ENCODE measurements at regions not wholly inside any gene's neighbourhood (a gene's known extent, or its start where the extent isn't known, plus 50 kb on each side); places are given as distances from the start of the nearest gene placed in this dataset.

DNA sequence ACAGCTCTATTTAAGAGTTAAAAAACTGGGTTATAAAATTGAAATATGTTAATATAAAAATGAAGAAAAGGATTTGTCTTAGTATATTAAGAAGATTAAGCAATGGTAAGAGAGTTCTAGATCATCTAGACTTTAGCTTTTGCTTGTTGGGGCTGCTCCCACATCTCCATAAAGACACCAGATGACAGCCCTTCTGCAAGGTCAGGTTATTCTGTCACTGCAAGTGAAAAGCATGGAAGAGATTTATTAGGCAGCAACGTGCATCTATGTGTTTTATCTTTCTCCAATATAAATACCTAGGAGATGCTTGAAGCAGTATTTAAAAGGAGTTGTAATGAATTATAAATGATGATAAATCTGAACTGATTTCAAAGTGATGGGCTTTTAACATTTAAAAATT is 1560.4 kb downstream of the AMY1C start:
- TF ChIP-seq SIN3A (IDR thresholded peaks at IDR 0.05; ENCODE audit: borderline replicate concordance, insufficient read depth, low read length) (no peak), TAF1 (IDR thresholded peaks at IDR 0.05; ENCODE audit: borderline replicate concordance, insufficient read depth, low read length) (no peak)
- TF ChIP-seq, protein P1, sequence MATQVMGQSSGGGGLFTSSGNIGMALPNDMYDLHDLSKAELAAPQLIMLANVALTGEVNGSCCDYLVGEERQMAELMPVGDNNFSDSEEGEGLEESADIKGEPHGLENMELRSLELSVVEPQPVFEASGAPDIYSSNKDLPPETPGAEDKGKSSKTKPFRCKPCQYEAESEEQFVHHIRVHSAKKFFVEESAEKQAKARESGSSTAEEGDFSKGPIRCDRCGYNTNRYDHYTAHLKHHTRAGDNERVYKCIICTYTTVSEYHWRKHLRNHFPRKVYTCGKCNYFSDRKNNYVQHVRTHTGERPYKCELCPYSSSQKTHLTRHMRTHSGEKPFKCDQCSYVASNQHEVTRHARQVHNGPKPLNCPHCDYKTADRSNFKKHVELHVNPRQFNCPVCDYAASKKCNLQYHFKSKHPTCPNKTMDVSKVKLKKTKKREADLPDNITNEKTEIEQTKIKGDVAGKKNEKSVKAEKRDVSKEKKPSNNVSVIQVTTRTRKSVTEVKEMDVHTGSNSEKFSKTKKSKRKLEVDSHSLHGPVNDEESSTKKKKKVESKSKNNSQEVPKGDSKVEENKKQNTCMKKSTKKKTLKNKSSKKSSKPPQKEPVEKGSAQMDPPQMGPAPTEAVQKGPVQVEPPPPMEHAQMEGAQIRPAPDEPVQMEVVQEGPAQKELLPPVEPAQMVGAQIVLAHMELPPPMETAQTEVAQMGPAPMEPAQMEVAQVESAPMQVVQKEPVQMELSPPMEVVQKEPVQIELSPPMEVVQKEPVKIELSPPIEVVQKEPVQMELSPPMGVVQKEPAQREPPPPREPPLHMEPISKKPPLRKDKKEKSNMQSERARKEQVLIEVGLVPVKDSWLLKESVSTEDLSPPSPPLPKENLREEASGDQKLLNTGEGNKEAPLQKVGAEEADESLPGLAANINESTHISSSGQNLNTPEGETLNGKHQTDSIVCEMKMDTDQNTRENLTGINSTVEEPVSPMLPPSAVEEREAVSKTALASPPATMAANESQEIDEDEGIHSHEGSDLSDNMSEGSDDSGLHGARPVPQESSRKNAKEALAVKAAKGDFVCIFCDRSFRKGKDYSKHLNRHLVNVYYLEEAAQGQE (IDR thresholded peaks at IDR 0.05; ENCODE audit: insufficient read depth in 1 of 2, low read depth in 2 of 2, low read length in 2 of 2), result no peak
